DND-41 (cell line): ENCODE measurements at regions not wholly inside any gene's neighbourhood (a gene's known extent, or its start where the extent isn't known, plus 50 kb on each side); places are given as distances from the start of the nearest gene placed in this dataset.

Experiments used
- ATAC-seq: fragments of 200-7000 bp; cut with Tn5 transposase; 3 replicates; pipeline ENCODE4 v1.9.1; 2021; ENCODE audit warnings: low read depth; ENCODE audit not compliant: insufficient read depth
- DNase-seq: peaks from one replicate; pipeline ENCODE4 v3.0.0-alpha.2; 2020
- H2AFZ ChIP-seq: 2 replicates; pipeline ENCODE4 v1.6.0; 2012; ENCODE audit warnings: low read depth, low read length
- H3K27ac ChIP-seq: 2 replicates; pipeline ENCODE4 v1.5.1; 2012; ENCODE audit warnings: low read length, inconsistent platforms
- H3K27me3 ChIP-seq: fragments of 200-600 bp; sonication (generic); 2 replicates; pipeline ENCODE4 v1.6.0; 2012; ENCODE audit warnings: low read length, mild to moderate bottlenecking, inconsistent platforms; ENCODE audit not compliant: insufficient read depth, poor library complexity
- H3K36me3 ChIP-seq: 2 replicates; pipeline ENCODE4 v1.5.1; 2012; ENCODE audit warnings: low read length, inconsistent platforms; ENCODE audit not compliant: insufficient read depth
- H3K4me1 ChIP-seq: 2 replicates; pipeline ENCODE4 v1.5.1; 2012; ENCODE audit warnings: mild to moderate bottlenecking, low read length; ENCODE audit not compliant: insufficient read depth
- H3K4me2 ChIP-seq: 2 replicates; pipeline ENCODE4 v1.6.0; 2012; ENCODE audit warnings: mild to moderate bottlenecking, moderate library complexity, low read length, inconsistent platforms; ENCODE audit not compliant: insufficient read depth
- H3K4me3 ChIP-seq, 2 experiments: fragments of 200-600 bp in 1 of 2; shearing (Covaris generic) in 1 of 2; 2 replicates each; pipeline ENCODE4 v1.5.1; 2012 to 2016; ENCODE audit warnings: inconsistent platforms in 2 of 2, low read length in 2 of 2, mild to moderate bottlenecking in 2 of 2, low read depth in 1 of 2, moderate library complexity in 1 of 2
- H3K79me2 ChIP-seq: 2 replicates; pipeline ENCODE4 v1.6.0; 2012; ENCODE audit warnings: low read length, inconsistent platforms; ENCODE audit not compliant: insufficient read depth
- H3K9ac ChIP-seq: 2 replicates; pipeline ENCODE4 v1.6.0; 2012; ENCODE audit warnings: low read depth, mild to moderate bottlenecking, inconsistent platforms, low read length, moderate library complexity
- H3K9me3 ChIP-seq: 2 replicates; pipeline ENCODE4 v1.5.1; 2012; ENCODE audit warnings: low read length, moderate library complexity, mild to moderate bottlenecking, inconsistent platforms; ENCODE audit not compliant: insufficient read depth, severe bottlenecking
- H4K20me1 ChIP-seq: 2 replicates; pipeline ENCODE4 v1.6.0; 2012; ENCODE audit warnings: low read length; ENCODE audit not compliant: insufficient read depth
- CTCF ChIP-seq: IDR thresholded peaks from 2 replicates; pipeline ENCODE4 v1.5.1; 2012; ENCODE audit warnings: borderline replicate concordance, low read length, moderate library complexity, mild to moderate bottlenecking; ENCODE audit not compliant: poor library complexity, severe bottlenecking; ENCODE audit errors: extremely low read depth
- EZH2 ChIP-seq: IDR thresholded peaks from 3 replicates; pipeline ENCODE4 v1.6.1; 2012; ENCODE audit warnings: borderline replicate concordance, low read depth, mild to moderate bottlenecking, moderate library complexity, low read length, inconsistent platforms; ENCODE audit not compliant: severe bottlenecking

- no peak overlapping the region for H3K9ac ChIP-seq
- H3K36me3 ChIP-seq = no peaks in the 10 kb centered on the region
- ATAC-seq = no peak
- H3K79me2 ChIP-seq = no peaks in the 10 kb centered on the region
- H2AFZ ChIP-seq = no peak overlapping the region
- H3K4me2 ChIP-seq = no peak overlapping the region
- H4K20me1 ChIP-seq = no peaks in the 10 kb centered on the region
- TF ChIP-seq EZH2 (no peak), CTCF (no peak)
- no peak overlapping the region for H3K4me3 ChIP-seq
- no peak overlapping the region for H3K27ac ChIP-seq
- H3K9me3 ChIP-seq = no peaks in the 10 kb centered on the region
- no peaks in the 10 kb centered on the region for H3K27me3 ChIP-seq
- no peaks in the 10 kb centered on the region for H3K4me1 ChIP-seq
- no peak for DNase-seq
Measured at GRCh38 chr12:21025656-21026055, 105.3 kb upstream of the SLCO1B1 start.

DNA sequence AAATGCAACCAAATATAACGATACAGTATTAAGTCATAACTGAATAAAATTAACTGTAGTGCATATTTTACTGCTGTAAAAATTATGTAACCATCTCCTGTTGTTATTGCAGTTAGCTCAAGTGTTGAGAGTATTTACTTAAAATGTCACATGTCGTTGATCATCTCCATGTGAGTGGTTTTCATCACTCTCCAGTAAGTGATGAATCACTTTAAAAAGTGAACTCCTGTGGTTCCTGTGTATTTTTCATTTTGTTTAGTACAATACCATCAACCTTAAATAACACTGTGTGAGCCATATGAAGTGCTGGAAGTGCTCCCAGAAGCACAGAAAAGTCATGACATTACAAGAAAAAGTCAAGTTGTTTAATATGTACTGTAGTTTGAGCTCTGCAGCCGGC is 104.7 kb upstream of the SLCO1B1 start:
- H4K20me1 ChIP-seq = no peaks in the 10 kb centered on the region
- H2AFZ ChIP-seq = no peak overlapping the region
- no peak for ATAC-seq
- H3K36me3 ChIP-seq = no peaks in the 10 kb centered on the region
- no peaks in the 10 kb centered on the region for H3K27me3 ChIP-seq
- no peaks in the 10 kb centered on the region for H3K9me3 ChIP-seq
- H3K79me2 ChIP-seq = no peaks in the 10 kb centered on the region
- TF ChIP-seq EZH2 (no peak), CTCF (no peak)
- no peak overlapping the region for H3K4me2 ChIP-seq
- no peak overlapping the region for H3K4me3 ChIP-seq
- no peak overlapping the region for H3K9ac ChIP-seq
- H3K27ac ChIP-seq = no peak overlapping the region
- DNase-seq = no peak
- H3K4me1 ChIP-seq = no peaks in the 10 kb centered on the region

DNA sequence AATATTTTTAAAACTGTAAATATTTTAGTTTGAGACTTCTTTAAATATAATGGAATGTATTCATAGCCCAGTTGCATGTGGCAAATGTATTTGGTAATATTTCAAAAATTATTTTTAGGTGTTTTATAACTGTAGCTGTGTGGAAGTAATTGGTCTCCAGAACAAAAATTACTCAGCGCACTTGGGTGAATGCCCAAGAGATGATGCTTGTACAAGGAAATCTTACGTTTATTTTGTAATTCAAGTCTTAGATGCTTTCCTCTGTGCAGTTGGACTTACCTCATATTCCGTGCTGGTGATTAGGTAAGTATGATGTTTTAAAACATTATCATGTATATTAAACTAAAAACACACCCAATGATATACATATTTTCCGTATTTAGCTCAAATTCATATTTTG is 76.7 kb upstream of the SLCO1B1 start:
- Histone ChIP-seq H4K20me1 (no peaks in the 10 kb centered on the region), H3K9ac (no peak overlapping the region), H2AFZ (no peak overlapping the region), H3K4me2 (no peak overlapping the region), H3K36me3 (no peaks in the 10 kb centered on the region), H3K27me3 (no peaks in the 10 kb centered on the region), H3K9me3 (no peaks in the 10 kb centered on the region), H3K27ac (no peak overlapping the region), H3K4me3 (no peak overlapping the region), H3K79me2 (no peaks in the 10 kb centered on the region), H3K4me1 (no peaks in the 10 kb centered on the region)
- no peak for TF ChIP-seq EZH2
- no peak for TF ChIP-seq CTCF
- DNase-seq (no peak), ATAC-seq (no peak)

DNA sequence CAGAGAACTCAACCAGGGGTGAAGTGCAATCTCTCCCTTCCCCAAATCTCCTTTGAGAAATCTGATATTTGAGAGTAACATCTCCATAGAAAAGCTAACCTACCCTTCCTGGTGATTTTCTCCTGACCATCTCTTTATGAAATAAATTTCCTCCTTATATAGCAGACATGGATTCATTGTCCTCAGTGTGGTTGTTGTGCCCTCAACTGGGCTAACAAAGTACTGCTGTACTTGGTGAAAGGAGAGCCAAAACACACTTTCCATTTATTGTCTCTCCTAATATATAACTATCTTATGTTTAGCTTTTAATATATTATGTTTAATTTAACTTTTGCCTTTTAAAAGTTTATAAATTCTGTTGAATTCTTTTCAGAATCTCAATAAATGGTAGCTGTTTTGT is 65.1 kb upstream of the SLCO1B1 start:
- Histone ChIP-seq H3K9ac (no peak overlapping the region), H3K36me3 (no peaks in the 10 kb centered on the region), H3K4me3 (no peak overlapping the region), H3K79me2 (no peaks in the 10 kb centered on the region), H2AFZ (no peak overlapping the region), H3K27ac (no peak overlapping the region), H3K4me1 (no peaks in the 10 kb centered on the region), H3K9me3 (no peaks in the 10 kb centered on the region), H3K27me3 (no peaks in the 10 kb centered on the region), H4K20me1 (no peaks in the 10 kb centered on the region), H3K4me2 (no peak overlapping the region)
- ATAC-seq (no peak), DNase-seq (no peak)
- no peak for TF ChIP-seq EZH2
- peak; percentile 37 for TF ChIP-seq CTCF
